HEK293 (cell line): ENCODE measurements at regions not wholly inside any gene's neighbourhood (a gene's known extent, or its start where the extent isn't known, plus 50 kb on each side); places are given as distances from the start of the nearest gene placed in this dataset.
A peak's percentile ranks its signal among the peaks of the same experiment; 100 is the strongest.

Experiments
- CTCF ChIA-PET: fragments of 350-600 bp; formaldehyde crosslinking; extraction: SDS; loops from one replicate; lab custom pipeline; 2021; ENCODE audit warnings: antibody characterized with exemption; lab: Yijun Ruan, JAX
- POLR2A ChIA-PET: fragments of 300-600 bp; formaldehyde crosslinking; extraction: SDS; loops from one replicate; lab custom pipeline; 2020; ENCODE audit warnings: antibody characterized with exemption, inconsistent platforms; lab: Yijun Ruan, JAX
- H3K27ac ChIP-seq: fragments of 200-500 bp; sonication (Bioruptor generic); 2 replicates; pipeline ENCODE4 v1.5.1; 2014; ENCODE audit warnings: low read depth, low read length, control low read depth, inconsistent platforms; ENCODE audit errors: extremely low read depth
- H3K36me3 ChIP-seq, 2 experiments: fragments of 200-500 bp in 1 of 2; sonication (Bioruptor generic) in 1 of 2; 1 replicate in 1 of 2; 2 replicates in 1 of 2; pipeline ENCODE4 v1.5.1; 2014 to 2017; ENCODE audit warnings: inconsistent platforms in 2 of 2, low read length in 2 of 2; ENCODE audit not compliant: control insufficient read depth in 2 of 2, insufficient read depth in 1 of 2
- H3K4me1 ChIP-seq: fragments of 200-500 bp; sonication (Bioruptor generic); 2 replicates; pipeline ENCODE4 v1.5.1; 2014; ENCODE audit warnings: mild to moderate bottlenecking, low read length, inconsistent platforms; ENCODE audit not compliant: control insufficient read depth, insufficient read depth
- H3K4me3 ChIP-seq: 2 replicates; pipeline ENCODE4 v1.5.1; 2011; ENCODE audit warnings: low read depth, mild to moderate bottlenecking, control low read depth, low read length, moderate library complexity
- H3K9me3 ChIP-seq: fragments of 200-500 bp; sonication (Bioruptor generic); 2 replicates; pipeline ENCODE4 v1.5.1; 2014; ENCODE audit warnings: low read depth, low read length, inconsistent platforms; ENCODE audit not compliant: control insufficient read depth, insufficient read depth
- FEZF1 ChIP-seq: fragments of 450-650 bp; formaldehyde crosslinking; IDR thresholded peaks from 2 replicates; pipeline ENCODE4 v1.5.1; 2016; ENCODE audit warnings: missing biosample characterization, missing genetic modification characterization
- TCF7L2 ChIP-seq: IDR thresholded peaks from 2 replicates; pipeline ENCODE4 v1.6.1; 2011; ENCODE audit warnings: low read depth, mild to moderate bottlenecking, inconsistent platforms, low read length, moderate library complexity, borderline replicate concordance
- ZFP37 ChIP-seq: fragments of 450-650 bp; formaldehyde crosslinking; IDR thresholded peaks from 2 replicates; pipeline ENCODE4 v1.5.1; 2016; ENCODE audit warnings: missing biosample characterization, missing genetic modification characterization
- ZNF202 ChIP-seq: fragments of 450-650 bp; formaldehyde crosslinking; IDR thresholded peaks from 2 replicates; pipeline ENCODE4 v1.5.1; 2016; ENCODE audit warnings: missing biosample characterization, missing genetic modification characterization, borderline replicate concordance
- ZNF514 ChIP-seq: fragments of 450-650 bp; formaldehyde crosslinking; IDR thresholded peaks from 2 replicates; pipeline ENCODE4 v1.5.1; 2016; ENCODE audit warnings: missing biosample characterization, missing genetic modification characterization
- ZNF707 ChIP-seq: fragments of 450-650 bp; formaldehyde crosslinking; IDR thresholded peaks from 2 replicates; pipeline ENCODE4 v1.5.1; 2016; ENCODE audit warnings: missing biosample characterization, missing genetic modification characterization
- ZNF747 ChIP-seq: fragments of 450-650 bp; formaldehyde crosslinking; IDR thresholded peaks from 2 replicates; pipeline ENCODE4 v1.5.1; 2016; ENCODE audit warnings: missing biosample characterization, missing genetic modification characterization
- TF ChIP-seq, protein P1 (sequence below): fragments of 450-650 bp; formaldehyde crosslinking; IDR thresholded peaks from 2 replicates; pipeline ENCODE4 v1.5.1; 2016; ENCODE audit warnings: missing biosample characterization, missing genetic modification characterization
- TF ChIP-seq, protein P2 (sequence below): fragments of 450-650 bp; formaldehyde crosslinking; IDR thresholded peaks from 2 replicates; pipeline ENCODE4 v1.5.1; 2017; ENCODE audit warnings: missing biosample characterization, missing genetic modification characterization
- TF ChIP-seq, protein P3 (sequence below): fragments of 450-650 bp; formaldehyde crosslinking; IDR thresholded peaks from 2 replicates; pipeline ENCODE4 v1.5.1; 2016; ENCODE audit warnings: missing biosample characterization, missing genetic modification characterization
- TF ChIP-seq, protein P4 (sequence below): fragments of 450-650 bp; formaldehyde crosslinking; IDR thresholded peaks from 2 replicates; pipeline ENCODE4 v1.5.1; 2016; ENCODE audit warnings: missing biosample characterization, missing genetic modification characterization

GRCh38 chr3:29227307-29227706, 53.6 kb upstream of the RBMS3 start:
- H3K9me3 ChIP-seq: no peaks in the 10 kb centered on the region
- POLR2A ChIA-PET: no interaction called here
- TF ChIP-seq ZFP37 (tag by site-specific recombination) (no peak), ZNF514 (tag by site-specific recombination) (no peak), ZNF707 (tag by site-specific recombination) (no peak), FEZF1 (peak; percentile 79), ZNF747 (no peak), ZNF202 (no peak), TCF7L2 (no peak)
- TF ChIP-seq, protein P1, sequence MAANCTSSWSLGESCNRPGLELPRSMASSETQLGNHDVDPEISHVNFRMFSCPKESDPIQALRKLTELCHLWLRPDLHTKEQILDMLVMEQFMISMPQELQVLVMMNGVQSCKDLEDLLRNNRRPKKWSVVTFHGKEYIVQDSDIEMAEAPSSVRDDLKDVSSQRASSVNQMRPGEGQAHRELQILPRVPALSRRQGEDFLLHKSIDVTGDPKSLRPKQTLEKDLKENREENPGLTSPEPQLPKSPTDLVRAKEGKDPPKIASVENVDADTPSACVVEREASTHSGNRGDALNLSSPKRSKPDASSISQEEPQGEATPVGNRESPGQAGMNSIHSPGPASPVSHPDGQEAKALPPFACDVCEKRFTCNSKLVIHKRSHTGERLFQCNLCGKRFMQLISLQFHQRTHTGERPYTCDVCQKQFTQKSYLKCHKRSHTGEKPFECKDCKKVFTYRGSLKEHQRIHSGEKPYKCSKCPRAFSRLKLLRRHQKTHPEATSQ (tag by site-specific recombination): no peak
- TF ChIP-seq, protein P2, sequence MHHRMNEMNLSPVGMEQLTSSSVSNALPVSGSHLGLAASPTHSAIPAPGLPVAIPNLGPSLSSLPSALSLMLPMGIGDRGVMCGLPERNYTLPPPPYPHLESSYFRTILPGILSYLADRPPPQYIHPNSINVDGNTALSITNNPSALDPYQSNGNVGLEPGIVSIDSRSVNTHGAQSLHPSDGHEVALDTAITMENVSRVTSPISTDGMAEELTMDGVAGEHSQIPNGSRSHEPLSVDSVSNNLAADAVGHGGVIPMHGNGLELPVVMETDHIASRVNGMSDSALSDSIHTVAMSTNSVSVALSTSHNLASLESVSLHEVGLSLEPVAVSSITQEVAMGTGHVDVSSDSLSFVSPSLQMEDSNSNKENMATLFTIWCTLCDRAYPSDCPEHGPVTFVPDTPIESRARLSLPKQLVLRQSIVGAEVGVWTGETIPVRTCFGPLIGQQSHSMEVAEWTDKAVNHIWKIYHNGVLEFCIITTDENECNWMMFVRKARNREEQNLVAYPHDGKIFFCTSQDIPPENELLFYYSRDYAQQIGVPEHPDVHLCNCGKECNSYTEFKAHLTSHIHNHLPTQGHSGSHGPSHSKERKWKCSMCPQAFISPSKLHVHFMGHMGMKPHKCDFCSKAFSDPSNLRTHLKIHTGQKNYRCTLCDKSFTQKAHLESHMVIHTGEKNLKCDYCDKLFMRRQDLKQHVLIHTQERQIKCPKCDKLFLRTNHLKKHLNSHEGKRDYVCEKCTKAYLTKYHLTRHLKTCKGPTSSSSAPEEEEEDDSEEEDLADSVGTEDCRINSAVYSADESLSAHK (tag by site-specific recombination): peak; percentile 88
- TF ChIP-seq, protein P3, sequence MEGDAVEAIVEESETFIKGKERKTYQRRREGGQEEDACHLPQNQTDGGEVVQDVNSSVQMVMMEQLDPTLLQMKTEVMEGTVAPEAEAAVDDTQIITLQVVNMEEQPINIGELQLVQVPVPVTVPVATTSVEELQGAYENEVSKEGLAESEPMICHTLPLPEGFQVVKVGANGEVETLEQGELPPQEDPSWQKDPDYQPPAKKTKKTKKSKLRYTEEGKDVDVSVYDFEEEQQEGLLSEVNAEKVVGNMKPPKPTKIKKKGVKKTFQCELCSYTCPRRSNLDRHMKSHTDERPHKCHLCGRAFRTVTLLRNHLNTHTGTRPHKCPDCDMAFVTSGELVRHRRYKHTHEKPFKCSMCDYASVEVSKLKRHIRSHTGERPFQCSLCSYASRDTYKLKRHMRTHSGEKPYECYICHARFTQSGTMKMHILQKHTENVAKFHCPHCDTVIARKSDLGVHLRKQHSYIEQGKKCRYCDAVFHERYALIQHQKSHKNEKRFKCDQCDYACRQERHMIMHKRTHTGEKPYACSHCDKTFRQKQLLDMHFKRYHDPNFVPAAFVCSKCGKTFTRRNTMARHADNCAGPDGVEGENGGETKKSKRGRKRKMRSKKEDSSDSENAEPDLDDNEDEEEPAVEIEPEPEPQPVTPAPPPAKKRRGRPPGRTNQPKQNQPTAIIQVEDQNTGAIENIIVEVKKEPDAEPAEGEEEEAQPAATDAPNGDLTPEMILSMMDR (tag by site-specific recombination): no peak
- TF ChIP-seq, protein P4, sequence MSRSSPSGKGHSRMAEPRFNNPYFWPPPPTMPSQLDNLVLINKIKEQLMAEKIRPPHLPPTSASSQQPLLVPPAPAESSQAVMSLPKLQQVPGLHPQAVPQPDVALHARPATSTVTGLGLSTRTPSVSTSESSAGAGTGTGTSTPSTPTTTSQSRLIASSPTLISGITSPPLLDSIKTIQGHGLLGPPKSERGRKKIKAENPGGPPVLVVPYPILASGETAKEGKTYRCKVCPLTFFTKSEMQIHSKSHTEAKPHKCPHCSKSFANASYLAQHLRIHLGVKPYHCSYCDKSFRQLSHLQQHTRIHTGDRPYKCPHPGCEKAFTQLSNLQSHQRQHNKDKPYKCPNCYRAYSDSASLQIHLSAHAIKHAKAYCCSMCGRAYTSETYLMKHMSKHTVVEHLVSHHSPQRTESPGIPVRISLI (tag by site-specific recombination): no peak
- TF ChIP-seq, all 188 proteins: peak for 2
- Histone ChIP-seq H3K27ac (no peak overlapping the region), H3K4me1 (no peaks in the 10 kb centered on the region; the same call in 1 of the 2 replicates), H3K36me3 (no peaks in the 10 kb centered on the region), H3K4me3 (no peak overlapping the region)
- CTCF ChIA-PET: no interaction called here
